Right lobe of liver (tissue), 6 donors: ENCODE measurements at regions not wholly inside any gene's neighbourhood (a gene's known extent, or its start where the extent isn't known, plus 50 kb on each side); places are given as distances from the start of the nearest gene placed in this dataset.
"Not testable (repeated sequence)": the region's sequence is repeated elsewhere in the genome, so short reads cannot be mapped to it uniquely, and the experiment has no call there.

ENCODE experiments used
- ATAC-seq, 4 donors: fragments of 200-7000 bp; cut with Tn5 transposase; one replicate each; pipeline ENCODE4 v1.9.1; 2020; ENCODE audit warnings: mild to moderate bottlenecking in 4 of 4, moderate library complexity in 4 of 4
- DNase-seq, 3 donors: peaks; one replicate each; pipeline ENCODE4 v3.0.0-alpha.2; 2020
- H3K27ac ChIP-seq, 3 donors: fragments of 200-600 bp; one replicate each; pipeline ENCODE4 v1.8.0; 2022
- H3K27me3 ChIP-seq, 2 donors: fragments of 200-600 bp; one replicate each; pipeline ENCODE4 v1.8.0; 2022
- H3K36me3 ChIP-seq, 4 donors: fragments of 200-600 bp; sonication (generic) in 1 of 4; one replicate each; pipeline versions ENCODE4 v1.5.1 to v1.8.0; 2017 to 2022; ENCODE audit warnings: control low read depth in 1 of 4
- H3K4me1 ChIP-seq, 4 donors: fragments of 200-600 bp; sonication (generic) in 1 of 4; one replicate each; pipeline versions ENCODE4 v1.5.1 to v1.8.0; 2017 to 2022; ENCODE audit warnings: control low read depth in 1 of 4
- H3K4me3 ChIP-seq, 3 donors: fragments of 200-600 bp; one replicate each; pipeline ENCODE4 v1.8.0; 2022
- H3K9me3 ChIP-seq, 4 donors: fragments of 200-600 bp; sonication (generic) in 1 of 4; one replicate each; pipeline versions ENCODE4 v1.5.1 to v1.8.0; 2017 to 2022; ENCODE audit warnings: control low read depth in 1 of 4
- CTCF ChIP-seq, 4 donors: fragments of 200-600 bp in 3 of 4; fragments of 450-650 bp in 1 of 4; IDR thresholded peaks; one replicate each; pipeline versions ENCODE4 v1.5.1 to v1.8.0; 2016 to 2022; ENCODE audit warnings: antibody characterized with exemption in 4 of 4, mild to moderate bottlenecking in 2 of 4
- POLR2A ChIP-seq: fragments of 450-650 bp; IDR thresholded peaks from one replicate; pipeline ENCODE4 v1.6.1; 2017; ENCODE audit warnings: antibody characterized with exemption, mild to moderate bottlenecking
- WGBS: methylation state at CpG from one replicate; pipeline ENCODE4 v1.1.6; 2018; ENCODE audit warnings: low coverage, low lambda C conversion rate; ENCODE audit not compliant: insufficient coverage; ENCODE audit errors: missing lambda C conversion rate; 5-methylcytosine and 5-hydroxymethylcytosine counted together
- intact Hi-C, 2 donors: fragments of 100-400 bp; cut with DNase I; formaldehyde crosslinking; loops; one replicate each; pipeline versions ENCODE4 v1.11.2 to v1.14.1; 2022
- donor health status: DM: no; HTN: yes; CAD: no.
- donor health status: DM: no; HTN: no; CAD: no.
- donor health status: DM: no; HTN: no; CAD: no.
- donor health status: DM: no; HTN: yes; CAD: no.
- donor health status: DM: no; HTN: yes; CAD: no.

GRCh38 chr14:105978618-105979295, 452.4 kb downstream of the TMEM121 start:
- intact Hi-C loops = no loop called here
- 73% methylated on average over 19 of the region's 26 CpGs for WGBS
- Histone ChIP-seq H3K27me3 (no peaks in the 10 kb centered on the region), H3K4me1 (no peaks in the 10 kb centered on the region), H3K4me3 (no peak overlapping the region), H3K9me3 (no peaks in the 10 kb centered on the region), H3K27ac (no peak overlapping the region), H3K36me3 (no peaks in the 10 kb centered on the region)
- ATAC-seq (no peak), DNase-seq (no peak)
- TF ChIP-seq POLR2A (no peak), CTCF (IDR thresholded peaks at IDR 0.05) (no peak)

- H3K27me3 ChIP-seq = no peaks in the 10 kb centered on the region
- H3K36me3 ChIP-seq = no peaks in the 10 kb centered on the region
- no peak overlapping the region for H3K4me3 ChIP-seq
- no peak for DNase-seq
- TF ChIP-seq POLR2A (no peak), CTCF (IDR thresholded peaks at IDR 0.05) (no peak)
- no peak for ATAC-seq
- H3K4me1 ChIP-seq = no peaks in the 10 kb centered on the region
- no peak overlapping the region for H3K27ac ChIP-seq
- H3K9me3 ChIP-seq = no peaks in the 10 kb centered on the region
- 56% methylated on average over 9 of the region's 9 CpGs for WGBS
- intact Hi-C loops = no loop called here
Observed at GRCh38 chr14:105979446-105979845, 453.1 kb downstream of the TMEM121 start.

- WGBS = 52% methylated on average over 6 of the region's 10 CpGs
- intact Hi-C loops = no loop called here
Observed at GRCh38 chr14:105980224-105980623, 453.8 kb downstream of the TMEM121 start.

GRCh38 chr14:105981517-105982302, 455.3 kb downstream of the TMEM121 start:
- H3K9me3 ChIP-seq, H3K36me3 ChIP-seq, H3K27me3 ChIP-seq, intact Hi-C loops, H3K4me1 ChIP-seq, ATAC-seq, DNase-seq, H3K27ac ChIP-seq, H3K4me3 ChIP-seq: not testable (repeated sequence)
- WGBS = 28% methylated on average over 7 of the region's 8 CpGs

More at GRCh38 chr14:105980224-105980623, 453.8 kb downstream of the TMEM121 start:
- Histone ChIP-seq H3K27me3 (no peaks in the 10 kb centered on the region), H3K9me3 (no peaks in the 10 kb centered on the region), H3K4me1 (no peaks in the 10 kb centered on the region), H3K4me3 (no peak overlapping the region), H3K27ac (no peak overlapping the region), H3K36me3 (no peaks in the 10 kb centered on the region)
- ATAC-seq (no peak), DNase-seq (no peak)
- TF ChIP-seq CTCF (IDR thresholded peaks at IDR 0.05) (no peak), POLR2A (no peak)

- no peaks in the 10 kb centered on the region for H3K36me3 ChIP-seq
- H3K27me3 ChIP-seq = no peaks in the 10 kb centered on the region
- no peak for TF ChIP-seq POLR2A
- no peak for TF ChIP-seq CTCF (IDR thresholded peaks at IDR 0.05)
- H3K4me1 ChIP-seq = no peaks in the 10 kb centered on the region
- intact Hi-C loops = no loop called here
- H3K27ac ChIP-seq = no peak overlapping the region
- DNase-seq (no peak), ATAC-seq (no peak)
- 66% methylated on average over 4 of the region's 8 CpGs for WGBS
- no peak overlapping the region for H3K4me3 ChIP-seq
- H3K9me3 ChIP-seq = no peaks in the 10 kb centered on the region
Observed at GRCh38 chr14:105982664-105983063, 456.3 kb downstream of the TMEM121 start.
